ENCODE measurements at regions not wholly inside any gene's neighbourhood (a gene's known extent, or its start where the extent isn't known, plus 50 kb on each side); places are given as distances from the start of the nearest gene placed in this dataset.

GRCh38 chr5:125461641-125462072 lies 715.2 kb upstream of the ZNF608 start:
- Histone ChIP-seq H3K4me1 (ENCODE audit: insufficient read depth, insufficient read length) (no peaks in the 10 kb centered on the region), H3K9me3 (ENCODE audit: insufficient read depth, low read length) (no peaks in the 10 kb centered on the region), H3K9ac (ENCODE audit: insufficient read length, low read depth) (no peak overlapping the region), H3K4me3 (ENCODE audit: insufficient read length, low read depth) (no peak overlapping the region), H3K36me3 (ENCODE audit: insufficient read depth, insufficient read length, low read length) (no peaks in the 10 kb centered on the region), H3K27me3 (ENCODE audit: insufficient read depth, insufficient read length) (no peaks in the 10 kb centered on the region)
- no peak for DNase-seq (ENCODE audit: low read depth, low spot score)
- no peak for TF ChIP-seq SUZ12 (IDR thresholded peaks at IDR 0.05; ENCODE audit: extremely low read depth, insufficient read depth, insufficient read length)
- TF ChIP-seq YY1 (IDR thresholded peaks at IDR 0.05; ENCODE audit: insufficient read depth, insufficient read length), result no peak
- no peak for TF ChIP-seq ZNF274 (IDR thresholded peaks at IDR 0.05; ENCODE audit: low read depth, low read length)

- no peaks in the 10 kb centered on the region for H3K4me1 ChIP-seq (ENCODE audit: insufficient read depth, insufficient read length)
- no peak overlapping the region for H3K9ac ChIP-seq (ENCODE audit: insufficient read length, low read depth)
- H3K36me3 ChIP-seq (ENCODE audit: insufficient read depth, insufficient read length, low read length), result no peaks in the 10 kb centered on the region
- H3K9me3 ChIP-seq (ENCODE audit: insufficient read depth, low read length), result no peaks in the 10 kb centered on the region
- no peaks in the 10 kb centered on the region for H3K27me3 ChIP-seq (ENCODE audit: insufficient read depth, insufficient read length)
- H3K4me3 ChIP-seq (ENCODE audit: insufficient read length, low read depth), result no peak overlapping the region
- TF ChIP-seq YY1 (IDR thresholded peaks at IDR 0.05; ENCODE audit: insufficient read depth, insufficient read length) (no peak), SUZ12 (IDR thresholded peaks at IDR 0.05; ENCODE audit: extremely low read depth, insufficient read depth, insufficient read length) (no peak), ZNF274 (IDR thresholded peaks at IDR 0.05; ENCODE audit: low read depth, low read length) (no peak)
- no peak for DNase-seq (ENCODE audit: low read depth, low spot score)
These were observed 717.1 kb upstream of the ZNF608 start for GRCh38 chr5:125463466-125464092.

- no peaks in the 10 kb centered on the region for H3K4me1 ChIP-seq (ENCODE audit: insufficient read depth, insufficient read length)
- H3K9ac ChIP-seq (ENCODE audit: insufficient read length, low read depth), result no peak overlapping the region
- no peak overlapping the region for H3K4me3 ChIP-seq (ENCODE audit: insufficient read length, low read depth)
- no peak for DNase-seq (ENCODE audit: low read depth, low spot score)
- no peak for TF ChIP-seq YY1 (IDR thresholded peaks at IDR 0.05; ENCODE audit: insufficient read depth, insufficient read length)
- TF ChIP-seq SUZ12 (IDR thresholded peaks at IDR 0.05; ENCODE audit: extremely low read depth, insufficient read depth, insufficient read length), result no peak
- TF ChIP-seq ZNF274 (IDR thresholded peaks at IDR 0.05; ENCODE audit: low read depth, low read length), result no peak
- no peaks in the 10 kb centered on the region for H3K36me3 ChIP-seq (ENCODE audit: insufficient read depth, insufficient read length, low read length)
- no peaks in the 10 kb centered on the region for H3K9me3 ChIP-seq (ENCODE audit: insufficient read depth, low read length)
- no peaks in the 10 kb centered on the region for H3K27me3 ChIP-seq (ENCODE audit: insufficient read depth, insufficient read length)
These were observed 718.5 kb upstream of the ZNF608 start for GRCh38 chr5:125464847-125465432.

- no peaks in the 10 kb centered on the region for H3K36me3 ChIP-seq (ENCODE audit: insufficient read depth, insufficient read length, low read length)
- TF ChIP-seq ZNF274 (IDR thresholded peaks at IDR 0.05; ENCODE audit: low read depth, low read length) (no peak), YY1 (IDR thresholded peaks at IDR 0.05; ENCODE audit: insufficient read depth, insufficient read length) (no peak), SUZ12 (IDR thresholded peaks at IDR 0.05; ENCODE audit: extremely low read depth, insufficient read depth, insufficient read length) (no peak)
- no peak for DNase-seq (ENCODE audit: low read depth, low spot score)
These were observed 719.3 kb upstream of the ZNF608 start for GRCh38 chr5:125465703-125466102.

GRCh38 chr5:125467222-125467621 lies 720.8 kb upstream of the ZNF608 start:
- no peaks in the 10 kb centered on the region for H3K36me3 ChIP-seq (ENCODE audit: insufficient read depth, insufficient read length, low read length)
- H3K9ac ChIP-seq (ENCODE audit: insufficient read length, low read depth), result no peak overlapping the region
- TF ChIP-seq YY1 (IDR thresholded peaks at IDR 0.05; ENCODE audit: insufficient read depth, insufficient read length) (no peak), ZNF274 (IDR thresholded peaks at IDR 0.05; ENCODE audit: low read depth, low read length) (no peak)
- H3K4me3 ChIP-seq (ENCODE audit: insufficient read length, low read depth), result no peak overlapping the region
- H3K9me3 ChIP-seq (ENCODE audit: insufficient read depth, low read length), result no peaks in the 10 kb centered on the region
- no peak for DNase-seq (ENCODE audit: low read depth, low spot score)
- H3K4me1 ChIP-seq (ENCODE audit: insufficient read depth, insufficient read length), result no peaks in the 10 kb centered on the region
- H3K27me3 ChIP-seq (ENCODE audit: insufficient read depth, insufficient read length), result no peaks in the 10 kb centered on the region

More at GRCh38 chr5:125465703-125466102, 719.3 kb upstream of the ZNF608 start:
- Histone ChIP-seq H3K9me3 (ENCODE audit: insufficient read depth, low read length) (no peaks in the 10 kb centered on the region), H3K27me3 (ENCODE audit: insufficient read depth, insufficient read length) (no peaks in the 10 kb centered on the region), H3K4me1 (ENCODE audit: insufficient read depth, insufficient read length) (no peaks in the 10 kb centered on the region), H3K4me3 (ENCODE audit: insufficient read length, low read depth) (no peak overlapping the region), H3K9ac (ENCODE audit: insufficient read length, low read depth) (no peak overlapping the region)

- DNase-seq (ENCODE audit: low read depth, low spot score), result no peak
- no peak overlapping the region for H3K4me3 ChIP-seq (ENCODE audit: insufficient read length, low read depth)
- no peaks in the 10 kb centered on the region for H3K36me3 ChIP-seq (ENCODE audit: insufficient read depth, insufficient read length, low read length)
- no peaks in the 10 kb centered on the region for H3K9me3 ChIP-seq (ENCODE audit: insufficient read depth, low read length)
- no peaks in the 10 kb centered on the region for H3K27me3 ChIP-seq (ENCODE audit: insufficient read depth, insufficient read length)
- H3K4me1 ChIP-seq (ENCODE audit: insufficient read depth, insufficient read length), result no peaks in the 10 kb centered on the region
- TF ChIP-seq YY1 (IDR thresholded peaks at IDR 0.05; ENCODE audit: insufficient read depth, insufficient read length), result no peak
- no peak for TF ChIP-seq ZNF274 (IDR thresholded peaks at IDR 0.05; ENCODE audit: low read depth, low read length)
- TF ChIP-seq SUZ12 (IDR thresholded peaks at IDR 0.05; ENCODE audit: extremely low read depth, insufficient read depth, insufficient read length), result no peak
- H3K9ac ChIP-seq (ENCODE audit: insufficient read length, low read depth), result no peak overlapping the region
These were observed 724.0 kb upstream of the ZNF608 start for GRCh38 chr5:125470280-125470902.

GRCh38 chr5:125476901-125477585 lies 730.6 kb upstream of the ZNF608 start:
- H3K4me3 ChIP-seq (ENCODE audit: insufficient read length, low read depth), result no peak overlapping the region
- no peaks in the 10 kb centered on the region for H3K27me3 ChIP-seq (ENCODE audit: insufficient read depth, insufficient read length)
- H3K9ac ChIP-seq (ENCODE audit: insufficient read length, low read depth), result no peak overlapping the region
- DNase-seq (ENCODE audit: low read depth, low spot score), result no peak
- no peaks in the 10 kb centered on the region for H3K4me1 ChIP-seq (ENCODE audit: insufficient read depth, insufficient read length)
- H3K9me3 ChIP-seq (ENCODE audit: insufficient read depth, low read length), result no peaks in the 10 kb centered on the region
- TF ChIP-seq YY1 (IDR thresholded peaks at IDR 0.05; ENCODE audit: insufficient read depth, insufficient read length), result no peak
- TF ChIP-seq ZNF274 (IDR thresholded peaks at IDR 0.05; ENCODE audit: low read depth, low read length), result no peak
- TF ChIP-seq SUZ12 (IDR thresholded peaks at IDR 0.05; ENCODE audit: extremely low read depth, insufficient read depth, insufficient read length), result no peak
- H3K36me3 ChIP-seq (ENCODE audit: insufficient read depth, insufficient read length, low read length), result no peaks in the 10 kb centered on the region
